Ovary (tissue), 3 donors: ENCODE measurements at regions not wholly inside any gene's neighbourhood (a gene's known extent, or its start where the extent isn't known, plus 50 kb on each side); places are given as distances from the start of the nearest gene placed in this dataset.

Experiments used
- POLR2A ChIP-seq: fragments of 450-650 bp; IDR thresholded peaks from one replicate; pipeline ENCODE4 v1.6.1; 2017; ENCODE audit warnings: antibody characterized with exemption, mild to moderate bottlenecking, moderate library complexity
- TF ChIP-seq, protein P1 (sequence below), 3 donors: fragments of 450-650 bp in 2 of 3; fragments of 200-600 bp in 1 of 3; IDR thresholded peaks; one replicate each; pipeline versions ENCODE4 v1.5.1 to v1.8.0; 2016 to 2022; ENCODE audit warnings: antibody characterized with exemption in 3 of 3, mild to moderate bottlenecking in 1 of 3
- donor health status: DM: no; HTN: no; CAD: no.

DNA sequence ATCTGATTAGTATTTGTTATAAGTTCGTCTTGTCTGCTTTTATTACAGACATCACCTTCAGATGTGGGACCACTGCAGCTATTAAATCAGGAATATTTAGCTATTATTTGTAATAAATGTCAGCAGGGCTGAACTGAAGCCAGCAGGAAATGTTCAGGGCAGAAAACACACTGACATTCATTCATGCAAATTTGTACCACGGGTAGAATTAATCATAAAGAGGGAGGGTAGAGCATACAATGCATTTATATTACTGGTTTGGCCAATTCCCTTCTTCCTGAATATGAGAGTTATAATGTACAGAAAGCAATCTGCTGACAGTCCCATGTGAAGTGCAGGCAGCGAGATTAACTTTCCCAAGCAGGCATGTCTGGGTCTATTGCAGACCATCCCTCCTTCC lies 117.3 kb upstream of the NUDT12 start:
- TF ChIP-seq, protein P1, sequence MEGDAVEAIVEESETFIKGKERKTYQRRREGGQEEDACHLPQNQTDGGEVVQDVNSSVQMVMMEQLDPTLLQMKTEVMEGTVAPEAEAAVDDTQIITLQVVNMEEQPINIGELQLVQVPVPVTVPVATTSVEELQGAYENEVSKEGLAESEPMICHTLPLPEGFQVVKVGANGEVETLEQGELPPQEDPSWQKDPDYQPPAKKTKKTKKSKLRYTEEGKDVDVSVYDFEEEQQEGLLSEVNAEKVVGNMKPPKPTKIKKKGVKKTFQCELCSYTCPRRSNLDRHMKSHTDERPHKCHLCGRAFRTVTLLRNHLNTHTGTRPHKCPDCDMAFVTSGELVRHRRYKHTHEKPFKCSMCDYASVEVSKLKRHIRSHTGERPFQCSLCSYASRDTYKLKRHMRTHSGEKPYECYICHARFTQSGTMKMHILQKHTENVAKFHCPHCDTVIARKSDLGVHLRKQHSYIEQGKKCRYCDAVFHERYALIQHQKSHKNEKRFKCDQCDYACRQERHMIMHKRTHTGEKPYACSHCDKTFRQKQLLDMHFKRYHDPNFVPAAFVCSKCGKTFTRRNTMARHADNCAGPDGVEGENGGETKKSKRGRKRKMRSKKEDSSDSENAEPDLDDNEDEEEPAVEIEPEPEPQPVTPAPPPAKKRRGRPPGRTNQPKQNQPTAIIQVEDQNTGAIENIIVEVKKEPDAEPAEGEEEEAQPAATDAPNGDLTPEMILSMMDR (IDR thresholded peaks at IDR 0.05): no peak
- TF ChIP-seq POLR2A: no peak
